VCaP (cell line): ENCODE measurements at regions not wholly inside any gene's neighbourhood (a gene's known extent, or its start where the extent isn't known, plus 50 kb on each side); places are given as distances from the start of the nearest gene placed in this dataset.

Experiments used
- H3K27ac ChIP-seq: fragments of 450-650 bp; 2 replicates; pipeline ENCODE4 v1.5.1; 2017
- CTCF ChIP-seq: fragments of 450-650 bp; conservative IDR thresholded peaks from 2 replicates; pipeline ENCODE4 v1.5.1; 2017; ENCODE audit warnings: mild to moderate bottlenecking, moderate library complexity

GRCh38 chr9:30160570-30160969, 2223.9 kb upstream of the ACO1 start:
- no peak for TF ChIP-seq CTCF
- no peak overlapping the region for H3K27ac ChIP-seq

- TF ChIP-seq CTCF, result no peak
- H3K27ac ChIP-seq, result no peak overlapping the region
Observed at GRCh38 chr9:30172206-30172605, 2212.2 kb upstream of the ACO1 start.

DNA sequence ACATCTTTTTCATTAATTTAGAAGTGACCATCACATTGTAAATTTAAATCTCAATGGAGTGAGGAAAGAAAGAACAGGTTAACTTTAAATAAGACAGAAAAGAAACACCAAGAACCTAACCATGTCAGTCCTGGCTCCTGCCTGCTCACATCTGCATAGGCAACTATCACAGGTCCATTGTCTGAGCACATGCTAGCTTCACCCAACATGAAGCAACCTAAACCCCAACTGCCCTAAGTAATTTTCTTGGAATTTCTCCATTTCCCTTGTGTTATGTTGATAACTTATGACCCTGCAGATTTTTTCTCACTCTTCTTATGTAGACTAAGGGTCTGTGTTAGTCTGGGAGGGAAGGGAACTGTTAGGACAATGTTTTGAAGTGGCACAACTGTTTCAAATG, 2205.8 kb upstream of the ACO1 start:
- no peak overlapping the region for H3K27ac ChIP-seq
- TF ChIP-seq CTCF, result no peak

GRCh38 chr9:30193421-30193820, 2191.0 kb upstream of the ACO1 start:
- no peak for TF ChIP-seq CTCF
- no peak overlapping the region for H3K27ac ChIP-seq

- TF ChIP-seq CTCF, result no peak
Observed at GRCh38 chr9:30196941-30197340, 2187.5 kb upstream of the ACO1 start.

GRCh38 chr9:30197453-30197852, 2187.0 kb upstream of the ACO1 start:
- no peak for TF ChIP-seq CTCF

More at GRCh38 chr9:30196941-30197340, 2187.5 kb upstream of the ACO1 start:
- no peak overlapping the region for H3K27ac ChIP-seq

GRCh38 chr9:30197954-30198353, 2186.5 kb upstream of the ACO1 start:
- H3K27ac ChIP-seq, result no peak overlapping the region
- TF ChIP-seq CTCF, result no peak

More at GRCh38 chr9:30197453-30197852, 2187.0 kb upstream of the ACO1 start:
- H3K27ac ChIP-seq, result no peak overlapping the region
